ENCODE measurements at regions not wholly inside any gene's neighbourhood (a gene's known extent, or its start where the extent isn't known, plus 50 kb on each side); places are given as distances from the start of the nearest gene placed in this dataset.

GRCh38 chr6:112431803-112432202 lies 84.7 kb downstream of the RFPL4B start:
- no peak for DNase-seq (ENCODE audit: low read depth)
- no peak for TF ChIP-seq CTCF (IDR thresholded peaks at IDR 0.05; ENCODE audit: insufficient read depth, low read depth, low read length)
- Histone ChIP-seq H3K4me3 (ENCODE audit: low read depth, low read length) (no peak overlapping the region), H3K36me3 (ENCODE audit: control insufficient read depth, insufficient read depth, low read length) (no peaks in the 10 kb centered on the region), H3K27me3 (ENCODE audit: control insufficient read depth, insufficient read depth, low read length) (no peaks in the 10 kb centered on the region)
- ChIA-PET CTCF (no interaction called here), POLR2A (no interaction called here)

GRCh38 chr6:112432853-112433252 lies 85.7 kb downstream of the RFPL4B start:
- ChIA-PET POLR2A (no interaction called here), CTCF (no interaction called here)
- H3K4me3 ChIP-seq (ENCODE audit: low read depth, low read length), result no peak overlapping the region
- DNase-seq (ENCODE audit: low read depth), result no peak
- TF ChIP-seq CTCF (IDR thresholded peaks at IDR 0.05; ENCODE audit: insufficient read depth, low read depth, low read length), result no peak
- no peaks in the 10 kb centered on the region for H3K27me3 ChIP-seq (ENCODE audit: control insufficient read depth, insufficient read depth, low read length)
- no peaks in the 10 kb centered on the region for H3K36me3 ChIP-seq (ENCODE audit: control insufficient read depth, insufficient read depth, low read length)

GRCh38 chr6:112433457-112433856 lies 86.3 kb downstream of the RFPL4B start:
- no peaks in the 10 kb centered on the region for H3K27me3 ChIP-seq (ENCODE audit: control insufficient read depth, insufficient read depth, low read length)
- H3K4me3 ChIP-seq (ENCODE audit: low read depth, low read length), result no peak overlapping the region
- POLR2A ChIA-PET, result no interaction called here
- no peak for DNase-seq (ENCODE audit: low read depth)
- TF ChIP-seq CTCF (IDR thresholded peaks at IDR 0.05; ENCODE audit: insufficient read depth, low read depth, low read length), result no peak
- H3K36me3 ChIP-seq (ENCODE audit: control insufficient read depth, insufficient read depth, low read length), result no peaks in the 10 kb centered on the region
- CTCF ChIA-PET, result no interaction called here

GRCh38 chr6:112434896-112435435 lies 87.8 kb downstream of the RFPL4B start:
- no peak for DNase-seq (ENCODE audit: low read depth)
- no peak overlapping the region for H3K4me3 ChIP-seq (ENCODE audit: low read depth, low read length)
- no peak for TF ChIP-seq CTCF (IDR thresholded peaks at IDR 0.05; ENCODE audit: insufficient read depth, low read depth, low read length)
- H3K36me3 ChIP-seq (ENCODE audit: control insufficient read depth, insufficient read depth, low read length), result no peaks in the 10 kb centered on the region
- ChIA-PET POLR2A (no interaction called here), CTCF (no interaction called here)
- H3K27me3 ChIP-seq (ENCODE audit: control insufficient read depth, insufficient read depth, low read length), result no peaks in the 10 kb centered on the region

GRCh38 chr6:112437058-112437457 lies 89.9 kb downstream of the RFPL4B start:
- Histone ChIP-seq H3K4me3 (ENCODE audit: low read depth, low read length) (no peak overlapping the region), H3K36me3 (ENCODE audit: control insufficient read depth, insufficient read depth, low read length) (no peaks in the 10 kb centered on the region), H3K27me3 (ENCODE audit: control insufficient read depth, insufficient read depth, low read length) (no peaks in the 10 kb centered on the region)
- CTCF ChIA-PET, result interaction anchor here (0.6 to 1.2 kb wide), 2 partner anchors 12 to 288 kb away, joined by 3 to 4 read pairs; no protein-coding TSS in a partner anchor
- DNase-seq (ENCODE audit: low read depth), result no peak
- TF ChIP-seq CTCF (IDR thresholded peaks at IDR 0.05; ENCODE audit: insufficient read depth, low read depth, low read length), result no peak
- POLR2A ChIA-PET, result no interaction called here

All from BJ (cell line).